GM23248 (cell line): ENCODE measurements at regions not wholly inside any gene's neighbourhood (a gene's known extent, or its start where the extent isn't known, plus 50 kb on each side); places are given as distances from the start of the nearest gene placed in this dataset.

Experiments used
- EZH2 ChIP-seq: fragments of 200-600 bp; sonication (generic); IDR thresholded peaks from 2 replicates; pipeline ENCODE4 v1.6.1; 2018; ENCODE audit warnings: antibody characterized with exemption, mild to moderate bottlenecking; ENCODE audit not compliant: insufficient read depth, poor library complexity, severe bottlenecking
- EZH2phosphoT487 ChIP-seq: fragments of 200-600 bp; sonication (generic); IDR thresholded peaks from 2 replicates; pipeline ENCODE4 v1.6.1; 2018; ENCODE audit warnings: antibody characterized with exemption, moderate library complexity, mild to moderate bottlenecking, low read depth; ENCODE audit not compliant: insufficient read depth

DNA sequence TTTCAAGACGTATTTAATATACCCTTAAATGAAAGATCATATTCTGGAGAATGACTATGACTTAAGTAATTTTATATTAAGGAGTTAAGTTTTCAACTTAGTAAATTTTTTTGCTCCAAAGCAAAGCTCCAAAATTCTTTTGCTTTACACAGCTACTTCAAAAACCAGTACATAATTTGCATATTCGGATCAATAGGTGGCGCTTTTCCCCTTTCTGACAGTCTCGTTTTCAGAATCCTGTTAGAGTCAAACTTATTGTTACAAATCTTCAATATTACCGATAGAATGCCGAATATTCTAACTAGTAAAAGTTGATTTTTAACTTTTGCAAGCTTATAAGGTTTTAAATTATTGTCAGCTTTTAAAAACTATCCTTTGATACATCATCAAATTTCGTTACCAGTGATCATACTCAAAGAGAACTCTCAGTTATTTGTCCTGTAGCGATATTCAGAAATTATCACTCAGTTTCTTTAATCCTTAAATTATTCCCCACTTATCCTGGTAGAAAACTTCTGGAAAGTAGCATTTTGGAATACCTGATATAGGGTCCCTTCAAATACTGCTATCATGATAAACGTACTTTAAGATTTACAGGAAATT, 852.7 kb upstream of the KLHL1 start:
- TF ChIP-seq EZH2 (no peak), EZH2phosphoT487 (no peak)
